ENCODE measurements at regions not wholly inside any gene's neighbourhood (a gene's known extent, or its start where the extent isn't known, plus 50 kb on each side); places are given as distances from the start of the nearest gene placed in this dataset.

DNA sequence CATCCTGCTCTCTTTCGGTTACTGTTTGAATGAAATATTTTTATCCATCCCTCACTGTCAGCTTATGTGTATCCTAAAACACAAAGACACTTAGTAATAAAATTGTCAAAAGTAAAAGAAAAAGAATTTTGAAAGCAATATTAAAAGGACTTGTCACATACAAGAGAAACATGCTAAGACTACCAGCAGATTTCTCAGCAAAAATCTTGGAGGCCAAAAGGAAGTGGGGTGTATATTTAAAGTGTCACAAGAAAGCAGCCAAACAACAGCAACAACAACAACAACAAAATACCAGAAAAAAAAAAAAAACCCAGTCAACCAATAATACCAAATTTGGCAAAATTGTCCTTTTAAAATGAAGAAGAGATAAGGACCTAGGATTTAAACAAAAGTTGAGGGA lies 678.7 kb upstream of the TYRP1 start:
- H3K4me3 ChIP-seq (replicated peaks; ENCODE audit: low read depth, low read length): no peak overlapping the region
- TF ChIP-seq, protein P1, sequence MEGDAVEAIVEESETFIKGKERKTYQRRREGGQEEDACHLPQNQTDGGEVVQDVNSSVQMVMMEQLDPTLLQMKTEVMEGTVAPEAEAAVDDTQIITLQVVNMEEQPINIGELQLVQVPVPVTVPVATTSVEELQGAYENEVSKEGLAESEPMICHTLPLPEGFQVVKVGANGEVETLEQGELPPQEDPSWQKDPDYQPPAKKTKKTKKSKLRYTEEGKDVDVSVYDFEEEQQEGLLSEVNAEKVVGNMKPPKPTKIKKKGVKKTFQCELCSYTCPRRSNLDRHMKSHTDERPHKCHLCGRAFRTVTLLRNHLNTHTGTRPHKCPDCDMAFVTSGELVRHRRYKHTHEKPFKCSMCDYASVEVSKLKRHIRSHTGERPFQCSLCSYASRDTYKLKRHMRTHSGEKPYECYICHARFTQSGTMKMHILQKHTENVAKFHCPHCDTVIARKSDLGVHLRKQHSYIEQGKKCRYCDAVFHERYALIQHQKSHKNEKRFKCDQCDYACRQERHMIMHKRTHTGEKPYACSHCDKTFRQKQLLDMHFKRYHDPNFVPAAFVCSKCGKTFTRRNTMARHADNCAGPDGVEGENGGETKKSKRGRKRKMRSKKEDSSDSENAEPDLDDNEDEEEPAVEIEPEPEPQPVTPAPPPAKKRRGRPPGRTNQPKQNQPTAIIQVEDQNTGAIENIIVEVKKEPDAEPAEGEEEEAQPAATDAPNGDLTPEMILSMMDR (IDR thresholded peaks at IDR 0.05; ENCODE audit: low read depth, low read length, missing control alignments): no peak
- no peak for DNase-seq (ENCODE audit: extremely low read depth, low read depth)

DNA sequence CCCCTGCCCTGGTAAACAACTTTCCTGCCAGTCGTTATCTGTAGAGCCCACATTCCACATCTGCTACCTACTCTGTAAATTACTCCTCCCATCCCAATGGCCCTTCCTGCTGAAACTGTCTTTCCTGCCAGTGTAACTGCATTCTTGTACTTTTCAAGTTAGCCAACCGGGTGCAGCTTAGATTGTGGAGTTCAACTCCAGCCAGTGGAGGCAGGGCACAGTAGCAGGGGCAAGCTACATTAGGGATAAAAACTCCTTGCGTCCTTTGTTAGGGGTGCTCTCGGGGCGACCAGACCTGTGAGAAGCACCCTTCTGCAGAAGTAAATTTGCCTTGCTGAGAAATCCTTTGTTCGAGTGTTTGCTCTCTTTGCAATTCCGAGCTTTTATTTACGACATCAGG lies 639.0 kb upstream of the TYRP1 start:
- TF ChIP-seq, protein P1 (IDR thresholded peaks at IDR 0.05; ENCODE audit: low read depth, low read length, missing control alignments): no peak
- no peak overlapping the region for H3K4me3 ChIP-seq (replicated peaks; ENCODE audit: low read depth, low read length)
- DNase-seq (ENCODE audit: extremely low read depth, low read depth): no peak

DNA sequence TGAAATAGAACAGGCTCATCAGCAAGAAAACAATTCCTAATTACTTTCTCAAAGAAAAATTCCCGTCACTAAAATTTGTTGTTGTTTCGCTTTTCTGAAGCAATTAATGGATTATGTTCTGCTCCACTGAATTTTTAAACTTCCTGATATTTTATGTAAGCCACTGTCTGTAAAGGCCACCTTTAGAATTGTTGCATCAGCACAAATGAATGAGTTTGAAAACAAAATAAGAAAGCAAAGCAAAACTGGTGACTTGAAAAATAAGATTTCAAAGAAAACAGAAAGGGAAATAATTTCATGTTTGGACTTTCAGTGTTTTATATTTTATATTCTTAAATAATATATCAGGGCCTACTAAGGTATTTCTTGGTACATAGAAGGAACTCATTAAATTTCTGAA lies 636.3 kb upstream of the TYRP1 start:
- TF ChIP-seq, protein P1 (IDR thresholded peaks at IDR 0.05; ENCODE audit: low read depth, low read length, missing control alignments): no peak
- DNase-seq (ENCODE audit: extremely low read depth, low read depth): no peak
- H3K4me3 ChIP-seq (replicated peaks; ENCODE audit: low read depth, low read length): no peak overlapping the region

DNA sequence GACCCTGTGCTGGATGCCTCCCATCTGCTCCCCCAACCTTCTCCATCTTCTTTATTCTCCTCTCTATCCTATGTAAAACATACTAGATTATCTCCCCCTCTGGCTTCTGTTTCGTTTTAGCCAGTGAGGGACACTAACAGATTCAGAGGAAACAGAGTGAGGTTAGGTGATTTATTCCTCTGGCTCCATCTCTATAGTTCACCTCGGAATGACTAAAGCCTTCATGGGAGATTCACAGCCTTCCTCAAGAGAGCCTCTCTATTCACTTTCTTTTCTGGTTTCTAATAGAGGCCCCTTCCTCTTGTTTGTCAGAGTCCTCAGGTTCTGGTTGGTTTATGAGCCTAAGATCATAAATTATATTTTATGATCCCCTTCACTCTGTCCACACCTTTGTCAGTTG lies 633.1 kb upstream of the TYRP1 start:
- TF ChIP-seq, protein P1 (IDR thresholded peaks at IDR 0.05; ENCODE audit: low read depth, low read length, missing control alignments): no peak
- H3K4me3 ChIP-seq (replicated peaks; ENCODE audit: low read depth, low read length): no peak overlapping the region
- no peak for DNase-seq (ENCODE audit: extremely low read depth, low read depth)

DNA sequence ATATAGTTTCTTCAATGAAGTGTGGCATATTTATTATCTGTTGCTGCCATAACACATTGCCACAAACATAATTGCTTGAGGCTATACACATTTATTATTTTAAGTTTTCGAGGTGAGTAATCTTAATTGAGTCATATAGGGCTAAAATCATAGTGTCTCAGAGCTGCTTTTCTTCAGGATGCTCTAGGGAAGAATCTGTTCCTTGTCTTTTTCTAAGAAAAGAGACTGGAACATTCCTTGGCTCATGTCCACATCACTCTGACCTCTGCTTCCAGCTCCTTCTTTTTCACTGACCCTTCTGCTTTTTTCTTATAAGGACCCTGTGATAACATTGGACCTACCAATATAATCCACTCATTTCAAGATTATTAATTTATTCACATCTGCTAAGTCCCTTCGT lies 632.4 kb upstream of the TYRP1 start:
- H3K4me3 ChIP-seq (replicated peaks; ENCODE audit: low read depth, low read length): no peak overlapping the region
- DNase-seq (ENCODE audit: extremely low read depth, low read depth): no peak
- TF ChIP-seq, protein P1 (IDR thresholded peaks at IDR 0.05; ENCODE audit: low read depth, low read length, missing control alignments): no peak

DNA sequence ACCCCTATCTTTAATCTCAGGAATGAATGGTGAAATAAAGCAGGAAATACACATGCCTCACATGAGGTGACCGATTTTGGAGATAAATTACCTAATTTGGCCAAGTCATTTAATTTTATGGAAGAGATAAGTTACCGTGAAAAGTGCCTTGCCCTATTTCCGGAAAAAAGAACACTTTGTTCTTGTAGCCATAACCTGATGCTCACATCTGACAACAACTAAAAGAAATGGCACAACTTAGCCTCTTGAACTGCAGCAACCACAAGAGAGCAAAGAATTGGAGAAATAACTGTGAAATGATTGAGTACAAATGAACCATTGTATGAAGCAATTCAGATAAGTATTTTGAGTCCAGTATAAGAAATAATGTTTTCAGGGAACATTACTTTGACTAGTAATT lies 628.1 kb upstream of the TYRP1 start:
- H3K4me3 ChIP-seq (replicated peaks; ENCODE audit: low read depth, low read length): no peak overlapping the region
- TF ChIP-seq, protein P1 (IDR thresholded peaks at IDR 0.05; ENCODE audit: low read depth, low read length, missing control alignments): no peak
- DNase-seq (ENCODE audit: extremely low read depth, low read depth): no peak

DNA sequence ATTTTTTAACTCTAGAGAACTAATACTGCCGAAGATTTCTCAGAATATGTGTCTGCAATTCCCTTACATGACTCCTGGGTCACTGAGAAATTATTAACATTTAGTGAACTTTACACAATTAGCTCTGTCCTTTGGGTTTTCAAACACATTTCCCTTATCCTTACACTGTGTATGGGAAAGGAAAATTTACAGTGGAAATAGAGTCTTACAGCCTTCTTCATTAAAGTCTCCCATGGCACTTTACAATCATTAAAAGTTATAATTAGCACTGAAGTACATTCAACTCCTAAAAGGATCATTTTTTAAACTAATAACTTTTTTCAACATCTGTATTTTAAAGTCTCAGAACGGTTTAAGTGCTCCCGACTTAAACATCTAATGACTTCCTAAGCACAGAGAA lies 627.5 kb upstream of the TYRP1 start:
- TF ChIP-seq, protein P1 (IDR thresholded peaks at IDR 0.05; ENCODE audit: low read depth, low read length, missing control alignments): no peak
- no peak overlapping the region for H3K4me3 ChIP-seq (replicated peaks; ENCODE audit: low read depth, low read length)
- DNase-seq (ENCODE audit: extremely low read depth, low read depth): no peak

Measured in HFF-Myc (cell line).